CD4-positive, alpha-beta T cell treated with Interleukin-15 for 4 hours (primary cell): ENCODE measurements at regions not wholly inside any gene's neighbourhood (a gene's known extent, or its start where the extent isn't known, plus 50 kb on each side); places are given as distances from the start of the nearest gene placed in this dataset.
"Not testable (repeated sequence)": the region's sequence is repeated elsewhere in the genome, so short reads cannot be mapped to it uniquely, and the experiment has no call there.

Experiments
- DNase-seq: peaks from one replicate; pipeline ENCODE4 v3.0.0-alpha.2; 2020; ENCODE audit warnings: low spot score

DNA sequence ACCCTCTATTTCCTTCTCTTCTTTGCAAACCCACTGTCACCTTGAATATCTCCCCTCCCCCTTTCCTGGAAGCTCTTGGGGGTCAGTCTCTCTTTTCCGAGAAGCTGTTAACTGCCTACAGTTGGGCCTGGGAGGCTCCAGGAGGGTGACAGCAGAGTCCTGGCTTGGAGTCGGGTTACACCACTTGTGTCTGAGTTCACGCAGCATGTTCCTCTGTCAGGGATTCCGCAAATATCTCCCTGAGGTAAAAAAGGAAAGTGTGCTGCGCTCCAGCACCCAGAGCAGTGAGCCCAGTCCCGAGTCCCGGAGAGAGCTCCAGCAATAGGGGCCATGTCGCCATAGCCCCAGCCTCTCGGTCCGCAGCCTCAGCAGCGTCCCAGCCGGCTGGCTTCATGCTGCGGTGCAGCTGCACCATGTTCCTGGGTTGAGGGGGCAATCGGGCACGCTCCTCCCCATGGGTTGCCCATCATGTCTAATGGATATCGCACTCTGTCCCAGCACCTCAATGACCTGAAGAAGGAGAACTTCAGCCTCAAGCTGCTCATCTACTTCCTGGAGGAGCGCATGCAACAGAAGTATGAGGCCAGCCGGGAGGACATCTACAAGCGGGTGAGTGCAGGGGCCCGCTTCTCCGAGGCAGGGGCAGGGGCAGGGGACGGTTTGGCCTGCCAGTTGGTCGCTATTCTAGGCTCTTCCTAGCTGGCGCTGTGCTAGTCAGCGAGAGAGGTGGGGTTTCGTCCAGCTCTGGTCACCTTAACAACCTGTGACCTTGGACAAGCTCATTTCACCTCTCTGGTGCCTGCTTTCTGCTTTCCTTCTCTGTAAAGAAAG is 101.3 kb upstream of the SEC22B start:
- DNase-seq = not testable (repeated sequence)

GRCh38 chr1:120276710-120277109 is 100.4 kb upstream of the SEC22B start:
- DNase-seq = not testable (repeated sequence)

- DNase-seq = not testable (repeated sequence)
Observed at GRCh38 chr1:120274438-120274837, 98.1 kb upstream of the SEC22B start.

- not testable (repeated sequence) for DNase-seq
Observed at GRCh38 chr1:120273363-120273762, 97.0 kb upstream of the SEC22B start.

DNA sequence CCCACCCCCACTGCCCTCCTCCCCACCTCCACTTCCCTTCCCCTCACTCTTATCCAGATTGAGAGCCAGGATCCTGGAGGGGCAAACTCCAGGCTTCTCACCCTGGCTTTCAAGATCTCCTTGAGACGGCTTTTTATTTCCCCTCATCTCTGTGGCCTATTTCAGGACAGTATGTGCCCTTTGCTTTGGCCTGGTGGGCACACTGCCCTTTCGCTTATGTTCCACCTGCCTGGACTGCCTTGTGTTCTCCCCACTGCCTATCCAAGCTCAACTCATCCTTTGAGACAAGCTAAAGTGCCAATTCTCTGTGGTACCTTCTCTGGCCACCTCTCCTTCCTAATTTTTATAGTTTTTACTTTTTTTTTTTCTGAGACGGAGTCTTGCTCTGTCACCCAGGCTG is 95.9 kb upstream of the SEC22B start:
- DNase-seq = not testable (repeated sequence)

DNA sequence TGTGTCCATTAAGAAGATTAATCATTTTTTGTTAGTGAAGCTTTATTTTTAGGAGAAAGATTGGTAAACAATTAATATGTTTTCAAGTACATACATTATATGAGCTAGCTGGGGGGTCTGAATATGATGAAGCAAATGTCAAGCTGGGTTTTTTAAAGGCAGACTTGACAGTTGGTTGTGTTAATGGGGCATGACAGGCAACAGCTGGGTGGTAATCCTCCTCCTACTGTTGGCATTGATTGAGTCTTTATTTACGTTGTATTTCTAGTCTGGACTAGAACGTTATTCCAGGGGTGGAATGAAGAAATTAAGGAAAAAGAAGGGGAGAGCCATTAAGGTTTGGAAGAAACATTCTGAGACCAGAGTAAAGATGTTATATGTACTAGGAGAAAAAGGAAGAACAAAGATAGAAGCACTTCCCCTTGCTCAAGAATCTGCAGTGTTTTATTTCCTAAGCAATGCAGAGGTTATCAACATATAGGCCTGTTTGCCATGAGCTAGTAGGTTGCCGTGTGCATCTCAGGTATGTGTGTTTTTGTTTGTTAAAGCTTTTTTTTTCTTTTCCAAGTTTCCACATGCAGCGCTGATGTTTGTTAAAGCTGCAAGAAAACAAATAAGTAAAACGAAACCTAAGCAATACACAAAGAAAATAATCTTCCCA is 95.4 kb upstream of the SEC22B start:
- not testable (repeated sequence) for DNase-seq

DNA sequence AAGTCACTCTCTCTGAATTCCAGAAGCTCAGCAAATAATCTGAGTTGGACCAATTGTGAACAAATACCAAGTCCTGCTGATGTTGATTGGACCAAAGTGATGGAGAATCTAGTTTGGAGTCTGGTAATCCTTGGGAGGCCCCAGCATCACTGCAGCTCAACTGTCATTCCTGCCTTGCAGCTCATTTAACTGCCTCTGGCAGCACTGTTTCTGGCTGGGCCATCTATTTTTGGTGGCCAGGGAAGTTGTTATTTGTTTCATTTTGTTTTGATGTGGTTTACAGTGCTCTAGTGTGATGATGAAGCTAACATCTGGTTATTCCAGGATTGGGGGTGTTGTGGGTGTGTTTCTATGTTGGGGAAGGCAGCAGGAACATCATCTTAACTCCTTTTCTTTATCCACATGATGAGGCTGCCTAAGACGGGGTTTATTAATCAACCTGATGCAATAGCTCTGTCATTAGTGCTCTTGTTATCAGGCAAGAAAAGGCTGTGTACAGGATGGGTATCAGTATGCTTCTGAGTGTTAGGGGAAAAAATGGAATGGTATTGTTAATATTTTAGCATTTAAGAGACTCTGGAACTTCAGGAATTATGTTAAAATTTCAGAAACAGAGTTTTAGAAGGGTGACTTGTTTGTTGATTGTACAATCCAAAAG is 91.7 kb upstream of the SEC22B start:
- not testable (repeated sequence) for DNase-seq

GRCh38 chr1:120264564-120264963 is 88.2 kb upstream of the SEC22B start:
- DNase-seq = not testable (repeated sequence)

- not testable (repeated sequence) for DNase-seq
Observed at GRCh38 chr1:120262791-120263751, 86.8 kb upstream of the SEC22B start.

GRCh38 chr1:120257778-120258105 is 81.4 kb upstream of the SEC22B start:
- DNase-seq = not testable (repeated sequence)

- not testable (repeated sequence) for DNase-seq
Observed at GRCh38 chr1:120257064-120257777, 80.9 kb upstream of the SEC22B start.

GRCh38 chr1:120250756-120251155 is 74.4 kb upstream of the SEC22B start:
- DNase-seq = not testable (repeated sequence)

- DNase-seq = not testable (repeated sequence)
Observed at GRCh38 chr1:120248726-120249427, 72.6 kb upstream of the SEC22B start.

DNA sequence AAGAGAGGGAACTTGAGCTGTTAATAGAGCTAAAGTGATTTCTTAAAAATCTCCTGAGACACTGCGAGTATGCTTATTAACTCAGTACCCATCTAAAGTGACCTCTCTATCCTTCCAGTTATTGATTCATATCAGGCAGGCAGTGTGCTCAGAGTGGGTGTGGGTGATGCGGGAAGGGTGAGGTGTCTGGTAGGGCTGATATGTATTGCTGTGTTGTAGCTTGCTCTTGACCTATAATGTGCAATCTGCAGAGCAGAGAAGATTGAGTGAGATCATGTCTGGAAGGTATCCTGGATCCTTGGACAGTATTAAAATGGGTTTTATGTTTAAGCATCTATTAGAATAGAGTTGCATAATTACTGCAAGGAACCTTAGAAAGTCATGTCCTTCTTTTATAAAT is 71.9 kb upstream of the SEC22B start:
- not testable (repeated sequence) for DNase-seq

DNA sequence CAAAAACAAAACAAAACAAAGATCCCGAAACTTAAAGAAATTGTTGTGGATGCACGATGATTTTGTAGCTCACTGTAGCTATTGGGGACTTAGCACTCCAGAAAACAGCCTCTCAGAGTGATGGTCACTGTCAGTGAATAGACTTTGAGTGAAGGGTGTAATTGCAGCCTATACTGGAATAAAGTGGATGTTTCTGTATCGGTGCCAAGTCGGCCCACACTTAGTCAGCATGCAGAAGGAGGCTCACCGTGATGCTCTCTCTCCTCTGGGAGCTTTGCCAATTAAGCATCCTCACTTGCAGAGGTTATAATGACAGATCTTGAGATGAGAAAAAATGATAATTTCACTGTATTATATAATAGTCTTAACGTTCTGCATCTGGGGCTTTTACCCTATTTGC is 67.5 kb upstream of the SEC22B start:
- not testable (repeated sequence) for DNase-seq

DNA sequence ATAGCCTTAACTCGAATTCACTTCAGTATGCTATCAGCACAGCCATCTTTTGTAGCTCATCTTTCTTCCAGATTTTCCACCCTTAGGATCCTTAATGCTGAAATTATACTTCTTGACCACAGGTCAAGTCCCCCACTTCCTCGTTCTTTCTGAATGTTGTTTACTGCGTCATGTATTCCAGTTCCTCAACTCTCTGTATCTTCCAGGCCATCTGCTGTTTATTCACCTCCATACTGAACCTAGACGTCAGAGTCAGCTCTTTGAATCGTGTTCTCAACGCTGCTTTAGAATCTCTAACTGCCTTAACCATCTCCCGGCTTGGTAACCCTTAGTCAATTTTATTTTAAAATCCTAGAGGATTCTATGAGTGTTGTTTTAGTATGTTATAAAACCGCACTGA is 66.3 kb upstream of the SEC22B start:
- DNase-seq = not testable (repeated sequence)

DNA sequence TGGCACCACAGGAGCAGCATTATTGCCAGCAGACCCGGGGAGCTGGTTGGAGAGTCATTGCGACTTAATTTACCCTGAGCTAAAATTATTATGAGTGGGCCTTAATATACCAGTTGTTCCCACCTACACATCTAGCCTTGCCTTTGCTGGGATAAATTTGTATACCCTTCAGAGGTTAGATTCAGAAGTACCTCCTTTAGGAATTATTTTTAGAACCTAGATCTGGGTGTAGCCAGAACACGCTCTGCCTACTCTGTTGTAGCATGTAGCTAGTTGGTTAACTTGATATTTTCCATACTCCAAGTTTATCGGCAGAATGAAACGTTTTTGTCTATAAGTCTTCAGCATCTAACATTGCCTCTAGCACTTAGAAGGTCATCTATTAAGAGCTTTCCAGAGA is 65.5 kb upstream of the SEC22B start:
- not testable (repeated sequence) for DNase-seq

- not testable (repeated sequence) for DNase-seq
Observed at GRCh38 chr1:120240181-120240580, 63.9 kb upstream of the SEC22B start.

DNA sequence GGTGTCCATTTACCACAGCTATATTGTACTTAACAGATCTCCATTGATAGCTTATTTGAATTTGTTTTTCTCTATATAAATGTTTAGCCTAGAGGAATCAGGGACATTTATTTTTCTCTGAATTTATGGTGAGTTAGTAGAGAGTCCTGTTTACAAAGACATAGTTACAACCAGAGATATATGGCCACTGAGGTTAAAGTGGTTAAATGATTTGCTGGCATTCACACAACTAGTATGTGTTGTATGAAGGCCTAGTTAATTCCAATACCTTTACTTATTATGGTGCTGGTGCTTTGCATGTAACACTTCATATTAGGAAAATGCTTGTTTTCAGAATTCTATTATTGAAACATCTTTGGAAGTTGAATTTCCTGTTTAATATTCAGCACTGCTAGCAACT is 63.0 kb upstream of the SEC22B start:
- DNase-seq = not testable (repeated sequence)

DNA sequence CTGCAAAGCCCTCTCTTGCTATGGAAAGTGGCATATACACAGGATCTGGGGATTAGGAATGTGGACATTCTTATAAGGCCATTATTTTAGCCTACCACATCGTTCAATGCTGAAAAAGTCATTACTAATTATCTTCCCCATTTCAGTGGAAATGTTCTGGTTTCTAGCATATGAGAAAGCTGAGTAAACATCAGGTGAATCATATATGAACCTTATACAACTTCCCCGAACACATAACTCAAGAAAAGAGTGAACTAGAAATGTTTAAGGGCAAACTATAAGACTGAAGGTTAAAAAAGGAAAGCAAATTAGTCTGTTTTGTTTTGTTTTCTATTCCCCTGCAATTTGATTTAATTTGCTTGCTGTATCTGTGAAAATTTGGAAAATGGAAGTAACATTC is 62.5 kb upstream of the SEC22B start:
- not testable (repeated sequence) for DNase-seq
